Neural progenitor cell (in vitro differentiated cells): ENCODE measurements at regions not wholly inside any gene's neighbourhood (a gene's known extent, or its start where the extent isn't known, plus 50 kb on each side); places are given as distances from the start of the nearest gene placed in this dataset.

ENCODE experiments used
- CTCF ChIP-seq: fragments of 200-600 bp; sonication (generic); IDR thresholded peaks from 2 replicates; pipeline ENCODE4 v1.5.1; 2017; ENCODE audit warnings: antibody characterized with exemption, mild to moderate bottlenecking
- EZH2 ChIP-seq: fragments of 200-600 bp; sonication (generic); IDR thresholded peaks from 2 replicates; pipeline ENCODE4 v1.6.1; 2017; ENCODE audit warnings: antibody characterized with exemption, mild to moderate bottlenecking, moderate library complexity

GRCh38 chr4:59195839-59196238 is 2004.3 kb upstream of the ADGRL3 start:
- TF ChIP-seq CTCF (no peak), EZH2 (no peak)
